Panc1 (cell line): ENCODE measurements at regions not wholly inside any gene's neighbourhood (a gene's known extent, or its start where the extent isn't known, plus 50 kb on each side); places are given as distances from the start of the nearest gene placed in this dataset.

Source experiments
- POLR2AphosphoS5 ChIP-seq: IDR thresholded peaks from 2 replicates; pipeline ENCODE4 v1.6.1; 2012; ENCODE audit warnings: mild to moderate bottlenecking, low read depth, low read length, moderate library complexity
- TCF7L2 ChIP-seq: IDR thresholded peaks from 2 replicates; pipeline ENCODE4 v1.6.1; 2011; ENCODE audit warnings: mild to moderate bottlenecking, low read depth, low read length, inconsistent platforms
- TF ChIP-seq, protein P1 (sequence below): fragments of 450-650 bp; IDR thresholded peaks from 2 replicates; pipeline ENCODE4 v1.5.1; 2017; ENCODE audit warnings: mild to moderate bottlenecking

DNA sequence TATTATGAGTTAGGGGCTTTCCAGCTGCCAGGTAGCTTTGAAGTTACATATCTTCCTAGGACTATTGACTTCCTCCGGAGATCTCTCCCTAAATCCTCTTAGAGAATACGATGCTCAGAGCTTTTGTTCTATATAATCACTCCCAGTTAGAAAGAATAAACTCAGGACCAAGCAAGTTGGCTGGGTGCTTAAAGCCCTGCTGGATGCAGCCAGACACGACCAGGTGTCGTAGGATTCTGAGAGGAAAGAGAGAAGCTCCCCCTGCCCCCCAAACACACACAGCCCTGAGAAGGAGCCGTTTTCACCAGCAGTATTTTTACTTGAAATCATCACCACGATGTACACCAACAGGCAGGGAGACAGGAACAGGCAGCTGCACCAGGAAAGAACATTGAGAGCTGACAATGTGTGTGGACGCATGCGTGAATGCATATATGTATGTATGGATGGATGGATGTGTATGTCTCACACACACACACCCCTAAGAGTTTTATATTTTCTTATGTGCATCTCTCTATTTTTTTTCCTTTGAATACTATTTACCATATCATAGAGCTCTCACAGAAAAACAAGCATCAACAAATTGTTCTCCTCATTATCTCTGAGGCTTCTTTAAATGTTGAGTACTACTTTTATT is 382.6 kb downstream of the EPHA4 start:
- TF ChIP-seq POLR2AphosphoS5 (no peak), TCF7L2 (no peak)
- TF ChIP-seq, protein P1, sequence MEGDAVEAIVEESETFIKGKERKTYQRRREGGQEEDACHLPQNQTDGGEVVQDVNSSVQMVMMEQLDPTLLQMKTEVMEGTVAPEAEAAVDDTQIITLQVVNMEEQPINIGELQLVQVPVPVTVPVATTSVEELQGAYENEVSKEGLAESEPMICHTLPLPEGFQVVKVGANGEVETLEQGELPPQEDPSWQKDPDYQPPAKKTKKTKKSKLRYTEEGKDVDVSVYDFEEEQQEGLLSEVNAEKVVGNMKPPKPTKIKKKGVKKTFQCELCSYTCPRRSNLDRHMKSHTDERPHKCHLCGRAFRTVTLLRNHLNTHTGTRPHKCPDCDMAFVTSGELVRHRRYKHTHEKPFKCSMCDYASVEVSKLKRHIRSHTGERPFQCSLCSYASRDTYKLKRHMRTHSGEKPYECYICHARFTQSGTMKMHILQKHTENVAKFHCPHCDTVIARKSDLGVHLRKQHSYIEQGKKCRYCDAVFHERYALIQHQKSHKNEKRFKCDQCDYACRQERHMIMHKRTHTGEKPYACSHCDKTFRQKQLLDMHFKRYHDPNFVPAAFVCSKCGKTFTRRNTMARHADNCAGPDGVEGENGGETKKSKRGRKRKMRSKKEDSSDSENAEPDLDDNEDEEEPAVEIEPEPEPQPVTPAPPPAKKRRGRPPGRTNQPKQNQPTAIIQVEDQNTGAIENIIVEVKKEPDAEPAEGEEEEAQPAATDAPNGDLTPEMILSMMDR: no peak
